WTC11 (cell line): ENCODE measurements at regions not wholly inside any gene's neighbourhood (a gene's known extent, or its start where the extent isn't known, plus 50 kb on each side); places are given as distances from the start of the nearest gene placed in this dataset.

ENCODE experiments used
- ATAC-seq: fragments of 200-7000 bp; cut with Tn5 transposase; 2 replicates; pipeline ENCODE4 v1.10.0; 2021; ENCODE audit warnings: mild to moderate bottlenecking, moderate library complexity
- CTCF ChIA-PET: fragments of 300-600 bp; sonication (Branson Sonifier 250); formaldehyde crosslinking; loops from one replicate; lab custom pipeline; 2021; ENCODE audit warnings: antibody characterized with exemption; lab: Charles Lee
- POLR2A ChIA-PET: fragments of 350-600 bp; sonication (Branson Sonifier 250); formaldehyde crosslinking; loops from one replicate; lab custom pipeline; 2021; ENCODE audit warnings: antibody characterized with exemption; lab: Charles Lee
- DNase-seq: peaks from one replicate; pipeline ENCODE4 v3.0.0; 2021; ENCODE audit warnings: low spot score
- H3K27ac Mint-ChIP-seq: 2 replicates; pipeline ENCODE4 v1.8.0; 2021; ENCODE audit warnings: mixed read lengths
- H3K27me3 Mint-ChIP-seq: 2 replicates; pipeline ENCODE4 v1.8.0; 2021; ENCODE audit warnings: low read depth, mild to moderate bottlenecking, moderate library complexity, mixed read lengths
- H3K36me3 Mint-ChIP-seq: 2 replicates; pipeline ENCODE4 v1.8.0; 2021; ENCODE audit warnings: mixed read lengths
- H3K4me1 Mint-ChIP-seq: 2 replicates; pipeline ENCODE4 v1.8.0; 2022; ENCODE audit warnings: mixed read lengths
- H3K4me3 Mint-ChIP-seq: 2 replicates; pipeline ENCODE4 v1.8.0; 2021; ENCODE audit warnings: mild to moderate bottlenecking, moderate library complexity, mixed read lengths
- H3K9me3 Mint-ChIP-seq: 2 replicates; pipeline ENCODE4 v1.8.0; 2021; ENCODE audit warnings: mixed read lengths
- CBFB ChIP-seq: sonication (generic); formaldehyde crosslinking; IDR thresholded peaks from 2 replicates; pipeline ENCODE4 v1.8.1; 2022; ENCODE audit warnings: mild to moderate bottlenecking, low read depth, missing genetic modification reagents
- EMX1 ChIP-seq: fragments of 250-450 bp; sonication (Bioruptor Pico); IDR thresholded peaks from 2 replicates; pipeline ENCODE4 v1.8.0; 2021; ENCODE audit warnings: mild to moderate bottlenecking
- FOXK1 ChIP-seq: sonication (generic); formaldehyde crosslinking; IDR thresholded peaks from 2 replicates; pipeline ENCODE4 v1.8.0; 2022; ENCODE audit warnings: mild to moderate bottlenecking, moderate library complexity, missing genetic modification reagents
- GABPB1 ChIP-seq: sonication (generic); formaldehyde crosslinking; IDR thresholded peaks from 2 replicates; pipeline ENCODE4 v1.8.1; 2023; ENCODE audit warnings: mild to moderate bottlenecking, missing genetic modification reagents
- MYBL2 ChIP-seq: sonication (generic); formaldehyde crosslinking; IDR thresholded peaks from 2 replicates; pipeline ENCODE4 v1.8.1; 2023; ENCODE audit warnings: mild to moderate bottlenecking, moderate library complexity, missing genetic modification reagents
- NFATC4 ChIP-seq: fragments of 250-450 bp; sonication (Bioruptor Pico); IDR thresholded peaks from 2 replicates; pipeline ENCODE4 v1.9.0; 2021; ENCODE audit warnings: mild to moderate bottlenecking
- NFYB ChIP-seq: sonication (generic); formaldehyde crosslinking; conservative IDR thresholded peaks from 2 replicates; pipeline ENCODE4 v1.8.0; 2022; ENCODE audit warnings: low read depth, missing genetic modification reagents
- SOX15 ChIP-seq: fragments of 250-450 bp; sonication (Bioruptor Pico); IDR thresholded peaks from 2 replicates; pipeline ENCODE4 v1.9.0; 2021; ENCODE audit warnings: mild to moderate bottlenecking
- SP1 ChIP-seq: sonication (generic); formaldehyde crosslinking; conservative IDR thresholded peaks from 2 replicates; pipeline ENCODE4 v1.8.1; 2022; ENCODE audit warnings: missing genetic modification reagents
- TEAD1 ChIP-seq: sonication (generic); formaldehyde crosslinking; IDR thresholded peaks from 2 replicates; pipeline ENCODE4 v1.8.0; 2022; ENCODE audit warnings: mild to moderate bottlenecking, missing genetic modification reagents
- TF ChIP-seq, protein P1 (sequence below): sonication (generic); formaldehyde crosslinking; IDR thresholded peaks from 2 replicates; pipeline ENCODE4 v1.8.0; 2023; ENCODE audit warnings: mild to moderate bottlenecking, missing genetic modification reagents
- TF ChIP-seq, protein P2 (sequence below): fragments of 200-600 bp; IDR thresholded peaks from 2 replicates; pipeline ENCODE4 v1.8.0; 2022; ENCODE audit warnings: antibody characterized with exemption
- TF ChIP-seq, protein P3 (sequence below): sonication (generic); formaldehyde crosslinking; IDR thresholded peaks from 2 replicates; pipeline ENCODE4 v1.8.1; 2023; ENCODE audit warnings: mild to moderate bottlenecking, missing genetic modification reagents
- TF ChIP-seq, protein P4 (sequence below): sonication (generic); formaldehyde crosslinking; IDR thresholded peaks from 2 replicates; pipeline ENCODE4 v1.8.1; 2023; ENCODE audit warnings: mild to moderate bottlenecking, missing genetic modification reagents, borderline replicate concordance
- TF ChIP-seq, protein P5 (sequence below): fragments of 250-450 bp; sonication (Bioruptor Pico); IDR thresholded peaks from 2 replicates; pipeline ENCODE4 v1.8.0; 2021; ENCODE audit warnings: mild to moderate bottlenecking

DNA sequence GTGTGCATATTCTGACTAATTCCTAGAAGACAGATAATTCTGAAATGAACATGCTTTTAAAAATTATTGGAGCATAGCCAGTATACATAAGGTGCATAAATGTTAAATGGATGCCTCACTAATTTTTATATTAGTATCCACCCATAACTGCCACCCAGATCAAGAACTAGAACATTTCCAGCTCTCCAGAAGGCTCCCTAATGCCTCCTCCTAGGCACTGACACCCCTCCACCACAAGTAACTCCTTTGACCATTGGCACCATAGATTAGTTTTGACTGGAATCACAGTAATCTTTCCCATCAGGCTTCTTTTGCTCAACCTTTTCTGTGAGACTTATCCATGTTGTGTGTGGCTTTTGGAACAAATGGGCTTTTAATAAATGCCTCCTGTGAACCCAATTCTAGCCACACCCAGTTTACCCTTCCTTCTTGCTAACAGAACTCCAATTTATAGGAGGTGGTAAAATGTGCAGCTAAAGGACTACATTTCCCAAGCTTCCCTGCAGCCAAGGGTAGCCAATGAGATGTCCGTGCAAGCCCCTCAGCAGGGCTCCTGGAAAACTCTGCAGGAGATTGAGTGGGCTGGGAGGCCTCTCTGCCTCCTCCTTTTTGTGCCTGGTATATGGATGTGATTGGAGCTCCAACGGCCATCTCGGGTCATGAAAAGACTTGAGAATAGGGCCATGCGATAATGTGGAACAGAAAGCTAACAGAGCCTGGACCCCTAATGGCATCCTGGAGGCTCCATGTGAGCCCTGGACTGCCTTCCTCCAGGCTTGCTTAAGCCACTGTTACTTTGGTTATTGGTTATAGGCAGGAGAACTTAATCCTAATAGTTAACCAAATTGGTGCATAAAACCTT lies 322.6 kb upstream of the TLE3 start:
- DNase-seq: peak; percentile 49
- Mint-ChIP-seq H3K9me3 (peaks cover 7% of the 10 kb centered on the region), H3K36me3 (no peaks in the 10 kb centered on the region), H3K27ac (no peak overlapping the region), H3K27me3 (no peaks in the 10 kb centered on the region; the same call in none of the 2 replicates)
- ChIA-PET POLR2A (no interaction called here), CTCF (interaction anchor here (1.0 to 1.7 kb wide), 2 partner anchors 44 to 47 kb away, joined by 3 to 9 read pairs; no protein-coding TSS in a partner anchor)
- ATAC-seq: peak; percentile 95
- TF ChIP-seq GABPB1 (CRISPR knock-in tag): no peak
- peak; percentile 74 for TF ChIP-seq NFYB (CRISPR knock-in tag)
- TF ChIP-seq, all 79 proteins: peak for 1
- Mint-ChIP-seq H3K4me1 (peaks cover 11% of the 10 kb centered on the region), H3K4me3 (no peak overlapping the region)

DNA sequence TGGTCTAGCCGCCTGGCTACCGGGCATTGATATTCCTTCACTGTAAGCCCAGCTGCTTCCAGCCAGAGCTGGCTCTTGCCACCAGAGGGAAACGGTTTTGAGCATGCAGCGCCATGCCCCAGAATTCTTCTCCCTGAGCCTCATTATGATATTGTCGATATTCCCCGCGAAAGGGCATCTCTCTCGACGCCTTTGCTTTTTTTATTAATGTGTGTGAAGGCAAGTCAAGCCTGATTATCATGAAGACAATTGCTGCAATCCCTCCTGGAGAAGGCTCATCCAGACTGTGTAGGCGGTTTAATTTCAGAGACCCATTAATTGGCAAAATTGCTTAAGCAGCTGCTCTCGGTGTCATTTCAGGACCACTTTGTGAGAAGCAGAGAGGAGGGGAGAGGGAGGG lies 321.2 kb upstream of the TLE3 start:
- no peaks in the 10 kb centered on the region for H3K36me3 Mint-ChIP-seq
- peaks cover 7% of the 10 kb centered on the region for H3K9me3 Mint-ChIP-seq
- H3K4me1 Mint-ChIP-seq: peaks cover 11% of the 10 kb centered on the region
- no peak for TF ChIP-seq TEAD1 (CRISPR knock-in tag)
- TF ChIP-seq SP1 (CRISPR knock-in tag): no peak
- TF ChIP-seq, protein P1, sequence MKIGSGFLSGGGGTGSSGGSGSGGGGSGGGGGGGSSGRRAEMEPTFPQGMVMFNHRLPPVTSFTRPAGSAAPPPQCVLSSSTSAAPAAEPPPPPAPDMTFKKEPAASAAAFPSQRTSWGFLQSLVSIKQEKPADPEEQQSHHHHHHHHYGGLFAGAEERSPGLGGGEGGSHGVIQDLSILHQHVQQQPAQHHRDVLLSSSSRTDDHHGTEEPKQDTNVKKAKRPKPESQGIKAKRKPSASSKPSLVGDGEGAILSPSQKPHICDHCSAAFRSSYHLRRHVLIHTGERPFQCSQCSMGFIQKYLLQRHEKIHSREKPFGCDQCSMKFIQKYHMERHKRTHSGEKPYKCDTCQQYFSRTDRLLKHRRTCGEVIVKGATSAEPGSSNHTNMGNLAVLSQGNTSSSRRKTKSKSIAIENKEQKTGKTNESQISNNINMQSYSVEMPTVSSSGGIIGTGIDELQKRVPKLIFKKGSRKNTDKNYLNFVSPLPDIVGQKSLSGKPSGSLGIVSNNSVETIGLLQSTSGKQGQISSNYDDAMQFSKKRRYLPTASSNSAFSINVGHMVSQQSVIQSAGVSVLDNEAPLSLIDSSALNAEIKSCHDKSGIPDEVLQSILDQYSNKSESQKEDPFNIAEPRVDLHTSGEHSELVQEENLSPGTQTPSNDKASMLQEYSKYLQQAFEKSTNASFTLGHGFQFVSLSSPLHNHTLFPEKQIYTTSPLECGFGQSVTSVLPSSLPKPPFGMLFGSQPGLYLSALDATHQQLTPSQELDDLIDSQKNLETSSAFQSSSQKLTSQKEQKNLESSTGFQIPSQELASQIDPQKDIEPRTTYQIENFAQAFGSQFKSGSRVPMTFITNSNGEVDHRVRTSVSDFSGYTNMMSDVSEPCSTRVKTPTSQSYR (CRISPR knock-in tag): no peak
- TF ChIP-seq CBFB (CRISPR knock-in tag): no peak
- TF ChIP-seq NFYB (CRISPR knock-in tag): no peak
- TF ChIP-seq, protein P2, sequence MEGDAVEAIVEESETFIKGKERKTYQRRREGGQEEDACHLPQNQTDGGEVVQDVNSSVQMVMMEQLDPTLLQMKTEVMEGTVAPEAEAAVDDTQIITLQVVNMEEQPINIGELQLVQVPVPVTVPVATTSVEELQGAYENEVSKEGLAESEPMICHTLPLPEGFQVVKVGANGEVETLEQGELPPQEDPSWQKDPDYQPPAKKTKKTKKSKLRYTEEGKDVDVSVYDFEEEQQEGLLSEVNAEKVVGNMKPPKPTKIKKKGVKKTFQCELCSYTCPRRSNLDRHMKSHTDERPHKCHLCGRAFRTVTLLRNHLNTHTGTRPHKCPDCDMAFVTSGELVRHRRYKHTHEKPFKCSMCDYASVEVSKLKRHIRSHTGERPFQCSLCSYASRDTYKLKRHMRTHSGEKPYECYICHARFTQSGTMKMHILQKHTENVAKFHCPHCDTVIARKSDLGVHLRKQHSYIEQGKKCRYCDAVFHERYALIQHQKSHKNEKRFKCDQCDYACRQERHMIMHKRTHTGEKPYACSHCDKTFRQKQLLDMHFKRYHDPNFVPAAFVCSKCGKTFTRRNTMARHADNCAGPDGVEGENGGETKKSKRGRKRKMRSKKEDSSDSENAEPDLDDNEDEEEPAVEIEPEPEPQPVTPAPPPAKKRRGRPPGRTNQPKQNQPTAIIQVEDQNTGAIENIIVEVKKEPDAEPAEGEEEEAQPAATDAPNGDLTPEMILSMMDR: no peak
- TF ChIP-seq FOXK1 (CRISPR knock-in tag): no peak
- TF ChIP-seq SOX15 (CRISPR knock-in tag): no peak
- TF ChIP-seq, protein P3, sequence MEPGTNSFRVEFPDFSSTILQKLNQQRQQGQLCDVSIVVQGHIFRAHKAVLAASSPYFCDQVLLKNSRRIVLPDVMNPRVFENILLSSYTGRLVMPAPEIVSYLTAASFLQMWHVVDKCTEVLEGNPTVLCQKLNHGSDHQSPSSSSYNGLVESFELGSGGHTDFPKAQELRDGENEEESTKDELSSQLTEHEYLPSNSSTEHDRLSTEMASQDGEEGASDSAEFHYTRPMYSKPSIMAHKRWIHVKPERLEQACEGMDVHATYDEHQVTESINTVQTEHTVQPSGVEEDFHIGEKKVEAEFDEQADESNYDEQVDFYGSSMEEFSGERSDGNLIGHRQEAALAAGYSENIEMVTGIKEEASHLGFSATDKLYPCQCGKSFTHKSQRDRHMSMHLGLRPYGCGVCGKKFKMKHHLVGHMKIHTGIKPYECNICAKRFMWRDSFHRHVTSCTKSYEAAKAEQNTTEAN (CRISPR knock-in tag): no peak
- TF ChIP-seq, protein P4, sequence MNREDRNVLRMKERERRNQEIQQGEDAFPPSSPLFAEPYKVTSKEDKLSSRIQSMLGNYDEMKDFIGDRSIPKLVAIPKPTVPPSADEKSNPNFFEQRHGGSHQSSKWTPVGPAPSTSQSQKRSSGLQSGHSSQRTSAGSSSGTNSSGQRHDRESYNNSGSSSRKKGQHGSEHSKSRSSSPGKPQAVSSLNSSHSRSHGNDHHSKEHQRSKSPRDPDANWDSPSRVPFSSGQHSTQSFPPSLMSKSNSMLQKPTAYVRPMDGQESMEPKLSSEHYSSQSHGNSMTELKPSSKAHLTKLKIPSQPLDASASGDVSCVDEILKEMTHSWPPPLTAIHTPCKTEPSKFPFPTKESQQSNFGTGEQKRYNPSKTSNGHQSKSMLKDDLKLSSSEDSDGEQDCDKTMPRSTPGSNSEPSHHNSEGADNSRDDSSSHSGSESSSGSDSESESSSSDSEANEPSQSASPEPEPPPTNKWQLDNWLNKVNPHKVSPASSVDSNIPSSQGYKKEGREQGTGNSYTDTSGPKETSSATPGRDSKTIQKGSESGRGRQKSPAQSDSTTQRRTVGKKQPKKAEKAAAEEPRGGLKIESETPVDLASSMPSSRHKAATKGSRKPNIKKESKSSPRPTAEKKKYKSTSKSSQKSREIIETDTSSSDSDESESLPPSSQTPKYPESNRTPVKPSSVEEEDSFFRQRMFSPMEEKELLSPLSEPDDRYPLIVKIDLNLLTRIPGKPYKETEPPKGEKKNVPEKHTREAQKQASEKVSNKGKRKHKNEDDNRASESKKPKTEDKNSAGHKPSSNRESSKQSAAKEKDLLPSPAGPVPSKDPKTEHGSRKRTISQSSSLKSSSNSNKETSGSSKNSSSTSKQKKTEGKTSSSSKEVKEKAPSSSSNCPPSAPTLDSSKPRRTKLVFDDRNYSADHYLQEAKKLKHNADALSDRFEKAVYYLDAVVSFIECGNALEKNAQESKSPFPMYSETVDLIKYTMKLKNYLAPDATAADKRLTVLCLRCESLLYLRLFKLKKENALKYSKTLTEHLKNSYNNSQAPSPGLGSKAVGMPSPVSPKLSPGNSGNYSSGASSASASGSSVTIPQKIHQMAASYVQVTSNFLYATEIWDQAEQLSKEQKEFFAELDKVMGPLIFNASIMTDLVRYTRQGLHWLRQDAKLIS (CRISPR knock-in tag): no peak
- TF ChIP-seq, protein P5, sequence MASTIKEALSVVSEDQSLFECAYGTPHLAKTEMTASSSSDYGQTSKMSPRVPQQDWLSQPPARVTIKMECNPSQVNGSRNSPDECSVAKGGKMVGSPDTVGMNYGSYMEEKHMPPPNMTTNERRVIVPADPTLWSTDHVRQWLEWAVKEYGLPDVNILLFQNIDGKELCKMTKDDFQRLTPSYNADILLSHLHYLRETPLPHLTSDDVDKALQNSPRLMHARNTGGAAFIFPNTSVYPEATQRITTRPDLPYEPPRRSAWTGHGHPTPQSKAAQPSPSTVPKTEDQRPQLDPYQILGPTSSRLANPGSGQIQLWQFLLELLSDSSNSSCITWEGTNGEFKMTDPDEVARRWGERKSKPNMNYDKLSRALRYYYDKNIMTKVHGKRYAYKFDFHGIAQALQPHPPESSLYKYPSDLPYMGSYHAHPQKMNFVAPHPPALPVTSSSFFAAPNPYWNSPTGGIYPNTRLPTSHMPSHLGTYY (CRISPR knock-in tag): no peak
- TF ChIP-seq EMX1: no peak
- no peak for TF ChIP-seq NFATC4 (CRISPR knock-in tag)
- TF ChIP-seq MYBL2 (CRISPR knock-in tag): no peak
- TF ChIP-seq, all 79 proteins: peak for 0
- DNase-seq (no peak), ATAC-seq (no peak)
- Mint-ChIP-seq H3K27ac (no peak overlapping the region), H3K27me3 (no peaks in the 10 kb centered on the region; the same call in none of the 2 replicates), H3K4me3 (no peak overlapping the region)
- CTCF ChIA-PET: interaction anchor here (0.6 to 1.3 kb wide), 2 partner anchors 8 to 34 kb away, joined by 3 read pairs; no protein-coding TSS in a partner anchor
- POLR2A ChIA-PET: no interaction called here
